Muscle of arm (tissue), 1 donor: ENCODE measurements at regions not wholly inside any gene's neighbourhood (a gene's known extent, or its start where the extent isn't known, plus 50 kb on each side); places are given as distances from the start of the nearest gene placed in this dataset.
"Not testable (repeated sequence)": the region's sequence is repeated elsewhere in the genome, so short reads cannot be mapped to it uniquely, and the experiment has no call there.

Source experiments
- DNase-seq: peaks from one replicate; pipeline ENCODE4 v3.0.0-alpha.2; 2013

DNA sequence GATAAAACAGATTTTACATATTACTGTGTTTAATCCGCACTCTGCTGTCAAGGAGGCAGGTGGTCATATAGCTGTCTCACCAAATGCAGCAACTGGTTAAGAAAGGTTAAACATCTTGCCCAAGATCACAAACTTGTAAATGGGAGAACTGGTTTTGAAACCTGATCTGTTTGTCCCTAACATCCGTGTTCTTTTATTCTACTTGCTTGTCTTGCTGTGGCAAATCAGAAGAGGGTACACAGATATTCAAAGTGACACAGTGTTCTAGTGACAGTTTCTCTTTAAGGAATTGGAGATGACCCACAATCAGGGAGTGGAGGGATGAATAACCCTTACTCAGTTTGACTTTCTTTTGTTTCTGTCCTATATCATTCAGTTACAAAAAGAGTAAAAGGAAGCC lies 83.0 kb upstream of the SGK1 start:
- DNase-seq: no peak

DNA sequence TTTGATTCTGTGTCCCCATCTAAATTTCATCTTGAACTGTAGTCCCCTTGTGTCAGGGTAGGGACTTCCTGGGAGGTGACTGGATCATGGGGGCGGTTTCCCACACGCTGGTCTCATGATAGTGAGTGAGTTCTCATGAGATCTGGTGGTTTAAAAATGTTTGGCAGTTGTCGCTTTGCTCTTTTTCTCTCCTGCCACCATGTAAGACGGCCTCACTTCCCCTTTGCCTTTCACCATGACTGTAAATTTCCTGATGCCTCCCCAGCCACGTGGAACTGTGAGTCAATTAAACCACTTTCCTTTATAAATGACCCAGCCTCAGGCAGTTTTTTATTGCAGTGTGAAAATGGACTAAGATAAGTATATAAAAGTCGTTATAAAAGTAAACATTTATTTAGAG lies 80.5 kb upstream of the SGK1 start:
- DNase-seq: no peak

DNA sequence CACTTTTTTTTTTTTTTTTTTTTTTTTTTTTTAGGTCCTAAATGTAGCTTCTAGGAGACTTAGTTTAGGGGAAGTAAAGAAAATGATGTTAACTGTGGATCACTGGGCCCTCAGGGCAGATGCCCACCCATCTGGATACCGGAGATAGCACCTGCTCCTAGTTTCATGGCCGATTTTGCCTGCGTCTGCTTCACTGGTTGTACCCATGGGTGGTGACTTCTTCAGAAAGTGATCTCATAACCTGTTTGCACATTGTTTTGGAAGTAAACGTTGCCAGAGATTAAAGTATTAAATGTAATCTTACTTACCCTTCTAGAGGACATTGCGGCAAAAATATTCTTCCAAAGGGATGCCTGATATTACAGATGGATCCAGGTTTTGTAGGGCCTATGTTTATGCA lies 79.8 kb upstream of the SGK1 start:
- no peak for DNase-seq

DNA sequence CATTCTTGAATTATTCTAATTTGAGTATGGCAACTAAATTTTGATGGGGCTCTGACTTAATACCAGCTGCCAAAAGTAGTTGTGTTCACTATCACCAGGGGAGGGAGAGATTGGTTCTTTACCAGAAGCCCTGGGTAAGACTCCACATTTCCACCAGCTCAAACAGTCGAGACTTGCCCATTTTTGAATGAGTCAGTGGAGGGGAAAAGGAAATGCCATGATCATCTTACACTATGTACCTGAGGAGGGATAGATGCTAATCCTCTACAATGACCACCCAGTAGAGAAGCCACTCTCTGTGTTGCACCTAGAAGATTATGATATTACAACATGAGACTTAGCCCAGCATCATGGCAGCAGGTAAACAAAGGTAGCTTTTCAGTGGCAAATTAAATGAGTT lies 77.0 kb upstream of the SGK1 start:
- no peak for DNase-seq

DNA sequence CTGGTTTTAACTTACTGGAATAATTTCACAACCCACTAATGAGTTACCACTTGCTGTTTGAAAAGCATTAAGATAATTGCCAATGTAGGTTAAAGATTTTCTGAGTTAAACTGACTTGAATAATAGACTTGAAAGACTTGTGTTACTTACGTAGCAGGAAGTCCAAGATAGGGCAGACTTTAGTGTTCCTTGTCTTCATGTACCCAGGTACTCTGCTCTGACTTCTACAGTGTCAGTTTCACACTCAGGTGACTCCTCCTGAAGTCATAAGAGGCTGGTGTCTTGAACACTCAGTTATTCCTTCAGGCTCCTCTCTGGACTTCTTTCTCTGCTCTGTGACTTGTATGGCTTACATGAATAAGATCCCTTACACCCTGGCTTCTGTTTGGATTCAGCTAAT lies 76.3 kb upstream of the SGK1 start:
- no peak for DNase-seq

- DNase-seq: no peak
These were observed 73.3 kb upstream of the SGK1 start for GRCh38 chr6:134391205-134391604.

GRCh38 chr6:134389658-134390057 lies 71.7 kb upstream of the SGK1 start:
- no peak for DNase-seq

- no peak for DNase-seq
These were observed 71.2 kb upstream of the SGK1 start for GRCh38 chr6:134389129-134389528.

- not testable (repeated sequence) for DNase-seq
These were observed 68.6 kb upstream of the SGK1 start for GRCh38 chr6:134386482-134386881.

- no peak for DNase-seq
These were observed 64.0 kb upstream of the SGK1 start for GRCh38 chr6:134381959-134382358.

DNA sequence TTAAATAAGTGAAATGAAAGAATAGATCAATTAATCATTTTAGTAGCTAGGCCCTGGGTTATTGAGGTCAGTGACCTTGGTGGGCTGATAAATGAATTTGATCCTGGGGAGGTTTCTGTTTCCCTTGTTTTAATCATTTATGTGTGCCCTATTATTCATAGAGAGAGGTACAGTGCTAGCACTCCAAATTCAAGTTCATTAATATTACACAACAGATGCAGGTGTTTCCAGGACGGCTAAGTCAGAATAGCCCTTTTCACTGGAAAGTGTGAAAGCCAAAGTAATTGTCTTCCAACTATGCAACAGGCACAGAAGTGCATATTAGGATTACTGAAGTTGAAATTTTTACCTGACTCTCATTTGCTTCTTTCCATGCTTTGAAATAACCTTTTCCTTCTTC lies 61.7 kb upstream of the SGK1 start:
- DNase-seq: no peak

DNA sequence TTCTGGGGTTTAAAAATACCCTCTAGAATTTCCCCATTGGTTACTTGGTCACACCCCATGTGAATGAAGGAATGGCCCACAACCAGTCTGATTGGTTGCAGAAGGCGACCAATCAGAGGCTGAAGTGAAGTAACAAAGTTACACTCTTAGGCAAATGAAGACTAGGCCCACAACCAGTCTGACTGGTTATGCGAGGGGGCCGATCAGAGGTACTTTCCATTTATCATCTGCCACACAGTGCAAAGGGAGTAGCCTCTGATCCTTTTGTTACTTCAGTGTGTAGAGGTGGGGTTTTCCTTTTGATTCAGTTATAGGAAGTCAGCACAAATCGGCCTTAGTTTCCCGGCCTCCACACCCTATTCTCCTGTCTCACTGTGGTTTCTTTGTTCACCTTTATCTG lies 61.2 kb upstream of the SGK1 start:
- no peak for DNase-seq

- DNase-seq: no peak
These were observed 60.5 kb upstream of the SGK1 start for GRCh38 chr6:134378426-134378825.

DNA sequence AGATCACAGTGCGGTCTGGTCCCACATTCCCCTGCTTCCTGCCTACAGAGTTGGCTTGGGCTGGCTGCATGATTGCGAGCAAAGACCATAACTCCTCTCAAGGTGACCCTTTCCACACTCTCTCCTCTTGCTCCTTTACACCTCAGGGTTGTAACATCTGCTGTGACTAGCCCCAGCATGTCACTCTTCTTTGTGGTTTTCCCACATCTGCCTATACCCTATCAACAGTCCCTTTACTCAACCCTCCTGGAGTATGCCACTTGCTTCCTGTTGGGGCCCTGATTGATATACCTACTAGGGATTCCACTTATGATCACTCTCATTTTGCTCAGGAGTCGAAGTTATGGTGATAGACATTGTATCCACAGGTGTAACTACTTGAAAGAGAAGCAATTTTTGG lies 58.9 kb upstream of the SGK1 start:
- no peak for DNase-seq

DNA sequence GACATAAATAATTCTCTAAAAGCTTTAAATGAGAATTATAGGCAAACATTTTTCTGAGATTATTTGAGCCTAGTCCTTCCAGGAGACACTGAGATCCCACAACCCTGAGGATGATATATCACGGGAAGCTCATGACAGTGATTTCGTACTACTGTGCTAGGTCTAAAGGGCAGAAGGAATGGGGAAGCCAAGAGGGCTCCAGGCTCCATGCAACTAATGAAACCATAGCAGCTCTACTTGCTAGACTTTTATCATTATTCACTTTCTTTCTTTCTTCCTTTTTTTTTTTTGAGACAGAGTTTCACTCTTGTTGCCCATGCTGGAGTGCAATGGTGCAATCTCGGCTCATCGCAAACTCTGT lies 57.3 kb upstream of the SGK1 start:
- DNase-seq: no peak

- no peak for DNase-seq
These were observed 56.7 kb upstream of the SGK1 start for GRCh38 chr6:134374491-134375219.

DNA sequence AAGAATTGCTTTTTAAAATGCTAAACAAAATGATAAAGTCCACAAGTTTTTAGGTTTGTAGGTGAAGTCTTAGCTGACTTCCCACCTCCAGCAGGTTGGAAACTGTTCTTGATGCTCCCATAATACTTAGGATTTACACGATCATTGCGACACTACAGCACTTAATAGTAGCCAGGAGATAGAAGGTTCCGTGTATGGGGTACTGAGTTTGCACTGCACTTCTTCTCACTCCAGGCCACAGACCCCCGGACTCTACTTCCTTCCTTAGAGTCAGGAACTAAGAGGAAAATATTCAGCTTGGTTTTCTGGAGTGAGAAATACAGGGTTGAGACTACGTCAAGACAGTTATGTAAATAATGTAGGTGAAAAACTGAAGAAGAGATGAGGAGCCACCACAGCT lies 56.1 kb upstream of the SGK1 start:
- no peak for DNase-seq

GRCh38 chr6:134373282-134373922 lies 55.5 kb upstream of the SGK1 start:
- DNase-seq: no peak

DNA sequence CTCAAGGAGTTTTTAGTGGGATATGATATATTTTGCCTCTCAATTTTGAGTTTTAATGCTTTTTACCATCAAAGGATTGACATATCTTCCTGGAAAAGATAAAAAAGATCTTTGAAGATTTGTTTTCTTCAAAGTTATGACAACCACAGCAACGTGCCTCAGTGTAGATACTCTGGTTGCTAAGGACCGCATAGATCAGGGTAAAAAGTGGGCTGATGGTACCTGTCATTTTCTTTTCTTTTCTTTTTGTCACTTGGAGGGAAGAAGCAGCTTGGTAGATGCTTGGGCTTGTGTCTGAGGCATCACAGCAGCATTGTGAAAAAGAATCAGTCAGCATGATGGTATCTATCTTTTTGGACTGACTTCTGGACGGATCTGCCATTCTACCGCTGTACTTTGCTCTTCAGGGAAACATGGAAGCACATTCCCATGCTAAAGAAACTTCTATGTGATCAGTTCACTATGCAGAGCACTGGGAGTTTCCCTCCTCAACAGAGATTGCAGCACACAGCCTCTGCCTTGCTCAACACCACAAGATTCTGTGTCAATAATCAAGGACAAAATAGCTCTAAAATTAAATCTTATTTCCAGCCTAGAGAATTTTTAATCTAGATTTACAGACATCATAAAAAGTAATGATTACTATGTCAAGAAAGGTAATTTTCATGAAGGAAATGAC lies 54.8 kb upstream of the SGK1 start:
- no peak for DNase-seq

DNA sequence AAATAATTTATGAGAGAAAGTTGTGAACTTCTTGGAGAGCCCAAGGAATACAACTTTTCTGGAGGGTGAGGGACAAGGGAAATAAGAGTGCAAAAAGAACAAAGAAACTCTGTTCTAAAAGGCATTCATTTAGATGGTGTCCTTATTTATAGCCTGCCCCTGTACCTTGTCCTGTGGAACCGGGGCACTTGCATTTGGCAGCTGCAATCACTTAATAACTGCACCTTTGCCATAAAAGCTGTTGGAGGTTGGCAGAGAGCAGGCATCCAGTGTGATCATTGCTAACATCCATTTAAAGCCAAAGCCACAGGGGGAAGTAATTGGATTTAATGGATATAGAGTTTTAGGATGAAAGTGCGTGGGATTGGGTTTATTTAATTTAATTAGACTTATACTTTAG lies 50.8 kb upstream of the SGK1 start:
- DNase-seq: no peak
